ENCODE measurements at regions not wholly inside any gene's neighbourhood (a gene's known extent, or its start where the extent isn't known, plus 50 kb on each side); places are given as distances from the start of the nearest gene placed in this dataset.

DNA sequence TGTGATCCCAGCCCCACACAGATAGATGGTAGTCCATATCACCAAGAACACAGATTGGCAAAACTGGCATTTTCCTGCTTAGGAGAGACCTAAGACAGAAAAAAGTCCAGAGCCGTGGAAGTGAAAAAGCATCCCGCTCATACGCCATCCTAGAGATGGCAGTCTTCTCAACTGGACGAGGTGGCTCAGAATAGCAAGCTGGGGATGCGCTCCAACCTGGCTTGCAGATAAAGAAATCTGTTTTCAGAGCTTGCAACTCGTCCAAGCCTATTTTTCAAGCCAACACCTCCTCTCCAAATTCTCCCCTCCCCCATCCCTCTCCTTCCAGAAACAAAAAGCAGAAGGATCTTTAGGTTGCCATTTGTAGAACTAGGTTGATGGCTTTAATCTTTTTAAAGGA is 74.3 kb upstream of the OTX2 start:
- no peak for TF ChIP-seq POLR2AphosphoS5 (IDR thresholded peaks at IDR 0.05)
- TF ChIP-seq, protein P1, sequence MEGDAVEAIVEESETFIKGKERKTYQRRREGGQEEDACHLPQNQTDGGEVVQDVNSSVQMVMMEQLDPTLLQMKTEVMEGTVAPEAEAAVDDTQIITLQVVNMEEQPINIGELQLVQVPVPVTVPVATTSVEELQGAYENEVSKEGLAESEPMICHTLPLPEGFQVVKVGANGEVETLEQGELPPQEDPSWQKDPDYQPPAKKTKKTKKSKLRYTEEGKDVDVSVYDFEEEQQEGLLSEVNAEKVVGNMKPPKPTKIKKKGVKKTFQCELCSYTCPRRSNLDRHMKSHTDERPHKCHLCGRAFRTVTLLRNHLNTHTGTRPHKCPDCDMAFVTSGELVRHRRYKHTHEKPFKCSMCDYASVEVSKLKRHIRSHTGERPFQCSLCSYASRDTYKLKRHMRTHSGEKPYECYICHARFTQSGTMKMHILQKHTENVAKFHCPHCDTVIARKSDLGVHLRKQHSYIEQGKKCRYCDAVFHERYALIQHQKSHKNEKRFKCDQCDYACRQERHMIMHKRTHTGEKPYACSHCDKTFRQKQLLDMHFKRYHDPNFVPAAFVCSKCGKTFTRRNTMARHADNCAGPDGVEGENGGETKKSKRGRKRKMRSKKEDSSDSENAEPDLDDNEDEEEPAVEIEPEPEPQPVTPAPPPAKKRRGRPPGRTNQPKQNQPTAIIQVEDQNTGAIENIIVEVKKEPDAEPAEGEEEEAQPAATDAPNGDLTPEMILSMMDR (IDR thresholded peaks at IDR 0.05), result no peak
- TF ChIP-seq POLR2A (IDR thresholded peaks at IDR 0.05), result no peak
